Activated CD4-positive, CD25-positive, alpha-beta regulatory T cell (primary cell): ENCODE measurements at regions not wholly inside any gene's neighbourhood (a gene's known extent, or its start where the extent isn't known, plus 50 kb on each side); places are given as distances from the start of the nearest gene placed in this dataset.

Experiments used
- DNase-seq, 4 experiments: peaks; one replicate each; lab custom pipeline; 2025; lab: John Stamatoyannopoulos, UW

GRCh38 chr20:41881466-41882046, 263.4 kb upstream of the CHD6 start:
- DNase-seq: no peak

- DNase-seq: no peak
Observed at GRCh38 chr20:41879123-41879522, 260.9 kb upstream of the CHD6 start.

GRCh38 chr20:41877911-41878310, 259.7 kb upstream of the CHD6 start:
- DNase-seq: no peak

- DNase-seq: no peak
Observed at GRCh38 chr20:41874658-41875057, 256.5 kb upstream of the CHD6 start.

- DNase-seq: no peak
Observed at GRCh38 chr20:41872930-41873329, 254.8 kb upstream of the CHD6 start.

DNA sequence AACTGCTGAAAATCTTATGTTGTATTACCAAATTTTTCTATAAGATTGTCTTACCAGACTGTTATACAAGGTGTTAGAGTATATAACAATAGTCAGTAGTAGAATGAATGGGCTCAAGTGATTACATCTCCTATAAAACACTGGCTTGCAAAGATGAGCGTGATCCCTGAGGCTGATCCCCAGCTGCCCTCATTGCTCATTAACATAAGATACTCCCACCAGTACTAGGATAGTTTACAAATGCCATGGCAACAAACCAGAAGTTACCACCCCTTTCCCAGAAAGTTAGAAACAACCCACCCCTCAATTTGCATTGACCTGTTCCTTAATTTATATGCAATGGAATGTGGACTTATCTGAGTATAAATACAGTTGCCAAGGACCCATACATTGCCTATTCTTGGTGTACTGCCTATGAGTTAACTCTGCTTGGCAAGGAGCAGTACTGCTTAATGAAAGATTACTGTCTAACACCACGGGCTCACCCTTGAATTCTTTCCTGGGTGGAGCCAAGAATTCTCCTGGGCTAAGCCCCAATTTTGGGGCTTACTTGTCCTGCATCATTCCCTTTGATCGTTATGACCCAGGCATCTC, 252.8 kb upstream of the CHD6 start:
- no peak for DNase-seq

DNA sequence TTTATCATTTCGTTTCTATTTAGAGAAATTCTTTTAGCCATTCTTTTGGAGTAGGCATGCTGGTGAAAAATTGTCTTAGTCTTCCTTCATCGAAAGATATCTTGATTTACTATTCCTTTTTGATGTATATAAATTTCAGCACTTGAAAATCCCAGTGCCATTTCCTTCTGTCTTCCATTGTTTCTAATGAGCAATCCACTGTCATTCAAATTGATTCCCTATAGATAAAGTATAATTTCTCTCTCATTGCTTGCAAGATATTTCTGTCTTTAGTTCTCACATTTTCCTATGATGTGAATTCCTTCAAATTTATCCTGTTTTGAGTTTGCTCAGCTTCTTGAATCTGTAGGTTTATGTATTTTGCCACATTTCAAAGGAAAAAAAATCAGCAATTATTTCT, 251.1 kb upstream of the CHD6 start:
- DNase-seq: no peak

DNA sequence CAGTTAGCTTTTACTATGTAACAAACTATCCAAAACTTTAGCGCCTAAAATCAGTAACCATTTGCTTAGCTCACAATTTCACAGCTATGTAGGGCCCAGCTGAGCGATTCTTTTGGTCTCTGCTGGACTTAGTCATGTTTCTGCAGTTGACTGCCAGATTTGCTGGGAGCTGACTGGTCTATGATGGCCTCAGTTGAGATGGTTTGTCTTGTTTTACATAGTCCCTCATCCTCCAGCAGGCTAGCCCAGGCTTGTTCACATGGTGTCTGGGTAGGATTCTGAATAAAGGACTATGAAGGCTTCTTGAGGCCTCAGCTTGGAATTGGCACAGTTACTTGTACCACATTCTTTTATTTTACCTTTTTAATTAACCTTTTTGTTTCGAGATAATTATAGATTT, 247.8 kb upstream of the CHD6 start:
- no peak for DNase-seq

DNA sequence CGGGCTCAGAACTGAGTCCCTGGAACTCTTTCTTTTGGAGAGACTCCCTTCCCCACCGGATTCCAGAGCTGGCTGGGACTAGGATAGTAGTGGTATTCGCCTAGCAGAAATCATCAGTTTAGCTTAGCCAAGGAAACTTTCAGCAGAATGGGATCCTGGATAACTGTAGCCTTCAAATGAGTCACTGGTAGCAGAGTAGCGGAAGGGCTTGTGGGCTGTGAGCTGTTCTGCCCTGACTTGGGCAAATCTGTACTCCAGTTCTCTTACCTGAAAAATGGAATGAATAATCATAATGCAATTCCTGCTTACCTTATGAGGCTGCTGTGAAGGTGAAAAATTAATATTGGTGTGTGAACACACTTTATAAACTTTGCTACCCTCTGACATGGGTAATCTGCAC, 244.3 kb upstream of the CHD6 start:
- no peak for DNase-seq

- no peak for DNase-seq
Observed at GRCh38 chr20:41861772-41862422, 243.7 kb upstream of the CHD6 start.

GRCh38 chr20:41854765-41855164, 236.6 kb upstream of the CHD6 start:
- DNase-seq: no peak

GRCh38 chr20:41853806-41854205, 235.6 kb upstream of the CHD6 start:
- DNase-seq: no peak

GRCh38 chr20:41848180-41848579, 230.0 kb upstream of the CHD6 start:
- no peak for DNase-seq

DNA sequence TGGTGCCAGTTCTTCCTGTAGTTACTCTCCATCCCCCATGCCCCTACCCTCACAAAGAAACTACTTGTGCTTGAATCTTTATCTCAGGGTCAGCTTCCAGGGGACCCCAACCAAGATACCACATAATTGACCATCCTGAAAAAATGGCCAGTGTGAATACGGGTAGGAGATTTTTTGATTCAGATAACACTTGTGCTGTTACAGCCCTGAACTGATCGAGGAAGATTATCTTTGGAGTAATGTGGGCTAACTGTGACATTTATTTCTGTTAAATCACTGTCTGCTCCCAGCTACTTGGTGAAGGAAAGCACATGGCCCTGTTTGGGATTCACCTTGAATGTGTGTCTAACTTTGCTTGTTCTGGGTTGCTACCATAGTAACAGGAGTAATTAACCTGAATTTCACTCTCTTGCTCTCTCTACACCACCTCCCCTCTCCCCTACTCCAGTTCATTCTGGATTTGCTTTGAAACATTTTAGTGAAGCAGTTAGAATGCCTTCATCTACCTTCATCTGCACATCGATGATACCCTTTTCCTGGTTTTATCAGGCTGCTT, 219.6 kb upstream of the CHD6 start:
- DNase-seq: no peak

DNA sequence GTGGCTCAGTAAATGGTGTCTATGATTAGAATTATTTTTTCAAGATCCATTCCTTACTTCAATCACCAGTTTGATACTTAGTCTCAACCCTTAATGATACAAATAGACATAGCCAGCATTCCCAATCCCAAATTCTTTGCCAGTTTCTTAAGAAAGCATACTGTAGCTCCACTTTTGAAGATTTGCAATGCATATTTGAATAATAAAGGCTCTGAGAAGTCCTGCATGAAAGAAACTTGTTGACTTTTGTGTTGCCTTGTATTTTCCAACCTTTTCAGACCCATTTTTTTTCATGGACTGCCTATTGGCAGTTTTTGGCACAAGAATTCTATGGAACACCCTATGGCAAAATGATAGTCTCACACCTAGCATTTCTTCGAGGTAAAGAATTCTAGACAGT, 215.6 kb upstream of the CHD6 start:
- DNase-seq: no peak

DNA sequence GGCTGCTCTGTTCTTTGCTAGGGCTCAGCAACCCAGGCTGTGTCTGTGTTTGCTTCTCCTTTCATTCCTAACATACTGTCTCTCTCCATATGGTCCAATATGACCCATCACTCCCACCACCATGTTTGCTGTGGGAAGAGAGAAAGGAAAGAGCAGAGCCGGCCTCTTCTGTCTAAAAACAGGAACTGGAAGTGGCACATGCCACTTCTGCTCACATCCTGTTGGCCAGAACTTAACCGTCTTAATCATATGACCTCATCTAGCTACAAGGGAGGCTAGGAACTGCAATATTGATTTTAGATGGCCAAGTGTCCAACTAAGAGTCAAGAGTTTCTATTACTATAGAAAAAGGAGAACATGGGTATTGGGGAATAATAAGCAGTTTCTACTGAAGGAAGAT, 212.5 kb upstream of the CHD6 start:
- no peak for DNase-seq

GRCh38 chr20:41819436-41819835, 201.3 kb upstream of the CHD6 start:
- DNase-seq: no peak

DNA sequence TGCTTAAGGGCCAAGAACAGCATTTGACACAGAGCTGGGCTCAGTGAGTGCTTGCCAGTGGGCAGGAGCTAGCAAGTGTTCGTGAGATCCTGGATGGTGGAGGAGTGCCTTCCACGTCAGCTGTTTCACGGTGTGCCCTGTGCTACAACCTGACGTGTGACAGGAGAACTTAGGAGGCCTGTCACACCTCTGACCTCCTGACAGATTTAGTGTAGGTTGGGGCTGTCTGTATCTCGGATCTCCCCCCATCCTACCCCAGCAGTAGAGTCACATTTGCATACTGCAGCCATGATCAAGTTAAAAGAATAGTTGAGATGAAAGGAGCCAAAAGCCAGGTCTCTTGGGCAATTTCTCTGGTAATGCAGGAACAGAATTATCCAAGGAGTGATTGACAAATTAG, 200.8 kb upstream of the CHD6 start:
- DNase-seq: no peak

DNA sequence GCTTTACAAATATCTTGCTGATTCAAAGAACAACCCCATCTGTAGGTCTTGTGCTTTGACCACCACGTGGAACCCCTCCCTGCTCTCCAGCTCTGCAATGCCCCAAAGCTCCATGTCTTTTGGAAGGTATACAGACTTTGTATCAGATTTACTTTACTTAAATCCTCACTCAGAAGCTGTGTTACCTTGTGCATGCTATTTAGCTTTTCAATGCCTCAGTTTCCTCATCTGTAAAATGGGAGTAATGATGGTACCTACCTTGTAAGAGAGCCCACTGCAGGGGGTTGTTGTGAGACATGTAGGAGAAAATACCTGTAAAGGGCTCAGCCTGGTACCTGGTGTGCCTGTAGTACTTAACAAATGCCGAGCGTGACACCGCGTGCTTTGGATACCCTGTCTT, 200.2 kb upstream of the CHD6 start:
- no peak for DNase-seq

- no peak for DNase-seq
Observed at GRCh38 chr20:41811456-41811855, 193.3 kb upstream of the CHD6 start.

GRCh38 chr20:41800040-41800439, 181.9 kb upstream of the CHD6 start:
- no peak for DNase-seq

DNA sequence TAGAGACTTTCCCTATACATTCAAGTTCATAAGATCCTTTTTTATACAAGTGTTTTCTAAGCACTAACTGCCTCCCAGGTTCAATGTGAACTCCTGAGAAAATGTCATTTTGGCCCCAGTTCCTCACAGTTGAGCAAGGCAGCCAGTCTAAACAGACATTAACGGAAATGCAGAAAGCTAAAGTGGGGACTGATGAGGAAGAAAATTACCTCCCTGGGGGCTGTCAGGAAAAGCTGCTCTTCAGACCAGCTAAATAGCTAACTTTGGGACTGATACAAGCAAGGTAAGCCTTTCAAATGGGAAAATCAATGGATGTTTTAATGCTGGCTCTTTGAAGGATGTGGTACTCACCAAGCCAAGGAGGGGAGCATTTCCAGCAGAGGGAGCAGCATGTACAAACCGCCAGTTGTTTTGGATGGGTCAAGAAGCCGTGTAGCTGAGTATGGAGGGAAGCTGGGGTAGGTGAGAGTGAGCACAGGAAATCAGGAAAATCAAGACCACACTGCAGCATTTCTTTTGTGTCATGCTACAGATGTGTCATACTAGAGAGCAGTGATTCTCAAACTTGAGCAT, 180.8 kb upstream of the CHD6 start:
- DNase-seq: no peak

- no peak for DNase-seq
Observed at GRCh38 chr20:41786158-41786557, 168.0 kb upstream of the CHD6 start.
